Peyer's patch (tissue), 4 donors: ENCODE measurements at regions not wholly inside any gene's neighbourhood (a gene's known extent, or its start where the extent isn't known, plus 50 kb on each side); places are given as distances from the start of the nearest gene placed in this dataset.

ENCODE experiments used
- CTCF ChIP-seq, 6 experiments: fragments of 450-650 bp in 4 of 6; fragments of 200-600 bp in 2 of 6; sonication (generic) in 1 of 6; IDR thresholded peaks; one replicate each; pipeline ENCODE4 v1.5.1; 2017 to 2019; ENCODE audit warnings: antibody characterized with exemption in 6 of 6, mild to moderate bottlenecking in 3 of 6, moderate library complexity in 1 of 6
- POLR2A ChIP-seq, 2 donors: fragments of 450-650 bp; IDR thresholded peaks; one replicate each; pipeline ENCODE4 v1.5.1; 2017; ENCODE audit warnings: antibody characterized with exemption in 2 of 2, mild to moderate bottlenecking in 2 of 2, moderate library complexity in 2 of 2

GRCh38 chr12:91825999-91826398 lies 319.6 kb downstream of the BTG1 start:
- TF ChIP-seq CTCF (IDR thresholded peaks at IDR 0.05) (no peak), POLR2A (IDR thresholded peaks at IDR 0.05) (no peak)
